PC-3 (cell line): ENCODE measurements at regions not wholly inside any gene's neighbourhood (a gene's known extent, or its start where the extent isn't known, plus 50 kb on each side); places are given as distances from the start of the nearest gene placed in this dataset.

Experiments
- EZH2 ChIP-seq: fragments of 300-600 bp; sonication (generic); IDR thresholded peaks from one replicate; pipeline ENCODE4 v1.6.1; 2017; ENCODE audit warnings: antibody characterized with exemption, mild to moderate bottlenecking, low read length; ENCODE audit not compliant: unreplicated experiment
- EZH2phosphoT487 ChIP-seq: fragments of 300-600 bp; sonication (generic); IDR thresholded peaks from 2 replicates; pipeline ENCODE4 v1.6.1; 2018; ENCODE audit warnings: mild to moderate bottlenecking, antibody characterized with exemption, low read length, borderline replicate concordance

DNA sequence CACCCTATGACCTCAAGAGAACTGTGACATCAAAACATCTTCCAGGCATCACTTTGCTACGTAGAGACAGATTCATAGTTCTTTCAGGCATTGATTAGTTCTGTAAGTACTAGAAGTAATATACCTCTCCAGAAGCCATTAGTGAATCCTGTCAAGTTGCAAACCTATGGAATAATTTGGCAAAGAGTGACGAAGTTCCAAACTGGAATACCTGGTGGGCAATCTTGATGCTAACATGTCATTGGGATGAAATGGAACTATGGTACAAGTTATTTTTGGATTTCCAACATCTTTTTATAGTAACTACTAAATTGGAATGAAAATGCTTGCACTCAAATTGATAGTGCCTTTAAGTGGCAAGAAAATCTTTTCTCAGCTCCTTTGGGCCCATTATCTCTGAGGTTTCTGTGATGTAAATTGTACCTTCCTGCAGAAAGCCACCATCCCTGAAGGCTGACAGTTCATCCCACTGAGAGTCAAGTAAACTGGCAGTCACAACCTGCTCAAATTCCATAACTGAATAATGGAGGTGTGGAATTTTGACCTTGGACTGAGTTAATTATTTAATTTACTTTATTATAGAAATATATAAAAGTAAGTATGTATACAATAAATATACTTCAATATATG, 435.5 kb downstream of the DTWD2 start:
- TF ChIP-seq EZH2, result no peak
- no peak for TF ChIP-seq EZH2phosphoT487
